ENCODE measurements at regions not wholly inside any gene's neighbourhood (a gene's known extent, or its start where the extent isn't known, plus 50 kb on each side); places are given as distances from the start of the nearest gene placed in this dataset.

DNA sequence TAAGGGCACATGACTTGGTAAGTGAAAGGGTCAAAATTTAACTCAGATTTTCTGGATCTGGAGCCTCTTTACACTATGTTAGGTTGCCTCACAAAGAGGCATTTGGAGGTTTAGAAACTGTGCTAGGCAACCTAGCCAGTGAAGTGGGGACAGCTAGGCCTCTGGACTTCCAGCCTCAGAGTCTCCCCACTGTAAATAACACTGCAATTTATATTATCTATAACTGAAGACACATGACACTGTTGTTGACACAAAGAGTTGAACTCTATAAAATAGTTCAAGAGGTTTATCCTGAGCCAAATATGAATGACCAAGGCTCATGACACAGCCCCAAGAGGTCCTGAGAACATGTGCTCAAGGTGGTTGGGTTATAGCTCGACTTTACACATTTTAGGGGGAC, 74.9 kb upstream of the IQCM start:
- TF ChIP-seq, protein P1, sequence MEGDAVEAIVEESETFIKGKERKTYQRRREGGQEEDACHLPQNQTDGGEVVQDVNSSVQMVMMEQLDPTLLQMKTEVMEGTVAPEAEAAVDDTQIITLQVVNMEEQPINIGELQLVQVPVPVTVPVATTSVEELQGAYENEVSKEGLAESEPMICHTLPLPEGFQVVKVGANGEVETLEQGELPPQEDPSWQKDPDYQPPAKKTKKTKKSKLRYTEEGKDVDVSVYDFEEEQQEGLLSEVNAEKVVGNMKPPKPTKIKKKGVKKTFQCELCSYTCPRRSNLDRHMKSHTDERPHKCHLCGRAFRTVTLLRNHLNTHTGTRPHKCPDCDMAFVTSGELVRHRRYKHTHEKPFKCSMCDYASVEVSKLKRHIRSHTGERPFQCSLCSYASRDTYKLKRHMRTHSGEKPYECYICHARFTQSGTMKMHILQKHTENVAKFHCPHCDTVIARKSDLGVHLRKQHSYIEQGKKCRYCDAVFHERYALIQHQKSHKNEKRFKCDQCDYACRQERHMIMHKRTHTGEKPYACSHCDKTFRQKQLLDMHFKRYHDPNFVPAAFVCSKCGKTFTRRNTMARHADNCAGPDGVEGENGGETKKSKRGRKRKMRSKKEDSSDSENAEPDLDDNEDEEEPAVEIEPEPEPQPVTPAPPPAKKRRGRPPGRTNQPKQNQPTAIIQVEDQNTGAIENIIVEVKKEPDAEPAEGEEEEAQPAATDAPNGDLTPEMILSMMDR (IDR thresholded peaks at IDR 0.05) = no peak
- no peak for TF ChIP-seq POLR2A (IDR thresholded peaks at IDR 0.05)
